ENCODE measurements at regions not wholly inside any gene's neighbourhood (a gene's known extent, or its start where the extent isn't known, plus 50 kb on each side); places are given as distances from the start of the nearest gene placed in this dataset.

GRCh38 chr14:85475113-85475512 lies 54.8 kb upstream of the FLRT2 start:
- no peak for TF ChIP-seq POLR2A (IDR thresholded peaks at IDR 0.05)
- TF ChIP-seq, protein P1, sequence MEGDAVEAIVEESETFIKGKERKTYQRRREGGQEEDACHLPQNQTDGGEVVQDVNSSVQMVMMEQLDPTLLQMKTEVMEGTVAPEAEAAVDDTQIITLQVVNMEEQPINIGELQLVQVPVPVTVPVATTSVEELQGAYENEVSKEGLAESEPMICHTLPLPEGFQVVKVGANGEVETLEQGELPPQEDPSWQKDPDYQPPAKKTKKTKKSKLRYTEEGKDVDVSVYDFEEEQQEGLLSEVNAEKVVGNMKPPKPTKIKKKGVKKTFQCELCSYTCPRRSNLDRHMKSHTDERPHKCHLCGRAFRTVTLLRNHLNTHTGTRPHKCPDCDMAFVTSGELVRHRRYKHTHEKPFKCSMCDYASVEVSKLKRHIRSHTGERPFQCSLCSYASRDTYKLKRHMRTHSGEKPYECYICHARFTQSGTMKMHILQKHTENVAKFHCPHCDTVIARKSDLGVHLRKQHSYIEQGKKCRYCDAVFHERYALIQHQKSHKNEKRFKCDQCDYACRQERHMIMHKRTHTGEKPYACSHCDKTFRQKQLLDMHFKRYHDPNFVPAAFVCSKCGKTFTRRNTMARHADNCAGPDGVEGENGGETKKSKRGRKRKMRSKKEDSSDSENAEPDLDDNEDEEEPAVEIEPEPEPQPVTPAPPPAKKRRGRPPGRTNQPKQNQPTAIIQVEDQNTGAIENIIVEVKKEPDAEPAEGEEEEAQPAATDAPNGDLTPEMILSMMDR (IDR thresholded peaks at IDR 0.05), result no peak
- H3K27ac ChIP-seq, result peak overlapping the region in 6 of 12 donors; percentile 3 to 63 (median 20)
- intact Hi-C loops (cut with DNase I), result no loop called here
- peak in 2 of 4 donors; percentile 38 to 66 for ATAC-seq
- H3K4me3 ChIP-seq, result no peak overlapping the region
- no peaks in the 10 kb centered on the region for H3K9me3 ChIP-seq
- DNase-seq, result no peak
- 41 to 56% (median 47%) methylated on average over 3 of the region's 3 CpGs for WGBS, 4 donors
- no peaks in the 10 kb centered on the region for H3K36me3 ChIP-seq
- peaks cover 0 to 19% (median 0%) of the 10 kb centered on the region in 12 donors for H3K4me1 ChIP-seq
- H3K27me3 ChIP-seq, result no peaks in the 10 kb centered on the region

DNA sequence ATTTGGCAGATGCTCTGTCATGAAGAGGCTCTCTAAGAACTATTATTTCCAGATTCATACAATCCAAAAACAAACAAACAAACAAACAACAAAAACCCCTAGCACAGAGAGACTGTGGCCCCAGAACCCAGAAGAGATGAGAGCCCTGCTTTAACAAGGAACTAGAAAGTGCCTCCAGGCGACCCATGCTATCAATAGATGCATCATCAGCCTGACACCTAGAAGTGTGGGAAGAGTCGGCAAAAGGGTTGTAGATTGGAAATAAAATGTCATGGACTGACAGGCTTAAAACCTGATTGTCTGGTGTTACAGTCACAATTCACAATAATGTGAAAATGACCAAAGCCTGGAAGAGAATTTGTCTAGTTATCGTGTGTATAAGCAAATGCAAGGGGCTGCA lies 50.6 kb upstream of the FLRT2 start:
- ATAC-seq (no peak), DNase-seq (no peak)
- Histone ChIP-seq H3K9me3 (no peaks in the 10 kb centered on the region), H3K27ac (no peak overlapping the region), H3K4me3 (no peak overlapping the region), H3K27me3 (no peaks in the 10 kb centered on the region), H3K36me3 (no peaks in the 10 kb centered on the region), H3K4me1 (peaks cover 0 to 17% (median 2%) of the 10 kb centered on the region in 12 donors)
- TF ChIP-seq POLR2A (IDR thresholded peaks at IDR 0.05), result no peak
- TF ChIP-seq, protein P1 (IDR thresholded peaks at IDR 0.05), result no peak
- WGBS, 4 donors, result 73 to 88% (median 81%) methylated on average over 3 of the region's 3 CpGs
- intact Hi-C loops (cut with DNase I), result no loop called here

DNA sequence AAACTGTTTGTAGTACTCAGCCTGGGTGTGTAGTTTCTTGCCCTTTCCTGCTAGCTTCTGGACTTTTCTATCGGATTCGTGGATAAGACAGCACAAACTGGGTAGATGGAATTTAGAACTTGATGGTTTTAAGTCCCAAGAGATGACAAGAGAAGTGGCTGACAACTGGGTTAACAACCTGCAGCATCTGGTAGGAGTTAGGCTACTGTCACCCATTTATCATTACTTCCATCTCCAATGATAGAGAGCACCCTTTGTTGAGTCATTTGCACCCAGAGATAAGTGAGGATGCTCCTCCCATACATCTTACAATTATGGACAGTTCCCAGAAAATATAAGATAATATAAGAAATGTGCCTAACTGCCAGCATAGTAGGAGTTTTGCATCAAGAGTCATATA lies 50.2 kb upstream of the FLRT2 start:
- no peak for TF ChIP-seq POLR2A (IDR thresholded peaks at IDR 0.05)
- TF ChIP-seq, protein P1 (IDR thresholded peaks at IDR 0.05), result no peak

More for the DNA sequence above, 50.2 kb upstream of the FLRT2 start:
- no peaks in the 10 kb centered on the region for H3K36me3 ChIP-seq
- 72 to 85% (median 84%) methylated on average over 2 of the region's 2 CpGs for WGBS, 4 donors
- H3K27me3 ChIP-seq, result no peaks in the 10 kb centered on the region
- no peak overlapping the region for H3K4me3 ChIP-seq
- H3K27ac ChIP-seq, result no peak overlapping the region
- peaks cover 0 to 17% (median 1%) of the 10 kb centered on the region in 12 donors for H3K4me1 ChIP-seq
- DNase-seq (no peak), ATAC-seq (no peak)
- H3K9me3 ChIP-seq, result no peaks in the 10 kb centered on the region
- intact Hi-C loops (cut with DNase I), result no loop called here
